IPS DF 4.7 (cell line): ENCODE measurements at regions not wholly inside any gene's neighbourhood (a gene's known extent, or its start where the extent isn't known, plus 50 kb on each side); places are given as distances from the start of the nearest gene placed in this dataset.
"Not testable (repeated sequence)": the region's sequence is repeated elsewhere in the genome, so short reads cannot be mapped to it uniquely, and the experiment has no call there.

Experiments used
- DNase-seq: peaks from one replicate; pipeline ENCODE4 v3.0.0-alpha.2; 2013; ENCODE audit warnings: low spot score; ENCODE audit errors: extremely low read depth

DNA sequence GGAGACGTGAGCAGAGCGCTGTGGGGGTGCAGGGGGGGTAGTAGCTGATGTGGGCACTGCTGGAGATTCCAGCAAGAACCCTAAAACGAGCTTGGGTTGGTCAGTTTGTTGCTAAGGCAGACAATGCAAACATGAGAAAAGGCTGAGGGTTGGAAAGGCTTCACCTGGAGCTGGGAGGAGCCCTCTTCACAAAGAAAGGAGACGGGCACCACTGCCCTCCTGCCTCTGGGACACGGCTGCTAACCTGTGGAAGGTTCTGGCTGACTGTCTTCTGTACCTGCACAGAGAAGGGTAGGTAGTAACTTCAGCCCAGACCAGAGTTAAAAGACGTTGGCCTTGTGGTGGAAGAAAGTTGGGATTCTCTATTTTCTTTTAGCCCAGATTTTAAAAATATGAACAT is 108.7 kb downstream of the SUCLA2 start:
- DNase-seq = no peak

GRCh38 chr13:47890146-47890814 is 110.8 kb downstream of the SUCLA2 start:
- no peak for DNase-seq

DNA sequence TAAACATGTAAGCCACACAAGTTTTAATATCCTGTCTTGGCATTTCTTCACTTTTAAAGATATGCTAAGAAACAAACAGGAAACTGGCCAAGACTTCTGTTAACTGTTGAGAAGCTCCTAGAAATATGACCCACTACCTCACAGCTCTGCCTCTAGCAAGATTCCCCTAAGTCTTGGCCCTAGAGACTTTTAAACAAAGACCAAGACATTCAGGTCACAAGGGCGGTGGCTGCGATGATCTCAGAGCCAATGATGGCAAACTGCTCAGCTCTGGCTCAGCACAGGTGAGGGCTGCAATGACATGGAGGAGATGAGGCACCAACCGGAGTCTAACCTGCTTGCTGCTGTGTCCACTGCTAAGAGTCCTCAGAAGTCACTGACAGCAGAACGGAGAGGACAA is 114.8 kb downstream of the SUCLA2 start:
- no peak for DNase-seq

DNA sequence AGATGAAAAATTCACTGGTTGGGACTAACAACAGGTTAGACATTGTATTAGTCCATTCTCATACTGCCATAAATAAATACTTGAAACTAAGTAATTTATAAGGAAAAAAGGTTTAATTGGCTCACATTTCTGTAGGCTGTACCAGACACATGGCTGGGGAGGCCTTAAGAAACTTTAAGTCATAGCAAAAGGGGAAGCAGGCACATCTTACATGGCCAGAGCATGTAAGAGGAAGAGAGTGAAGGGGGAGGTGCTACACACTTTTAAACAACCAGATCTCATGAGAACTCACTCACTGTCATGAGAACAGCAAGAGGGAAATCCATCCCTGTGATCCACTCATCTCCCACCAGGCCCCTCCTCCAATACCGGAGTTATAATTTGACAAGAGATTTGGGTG is 125.9 kb downstream of the SUCLA2 start:
- no peak for DNase-seq

- not testable (repeated sequence) for DNase-seq
Measured at GRCh38 chr13:47873987-47874386, 127.1 kb downstream of the SUCLA2 start.

- DNase-seq = not testable (repeated sequence)
Measured at GRCh38 chr13:47873319-47873718, 127.8 kb downstream of the SUCLA2 start.

DNA sequence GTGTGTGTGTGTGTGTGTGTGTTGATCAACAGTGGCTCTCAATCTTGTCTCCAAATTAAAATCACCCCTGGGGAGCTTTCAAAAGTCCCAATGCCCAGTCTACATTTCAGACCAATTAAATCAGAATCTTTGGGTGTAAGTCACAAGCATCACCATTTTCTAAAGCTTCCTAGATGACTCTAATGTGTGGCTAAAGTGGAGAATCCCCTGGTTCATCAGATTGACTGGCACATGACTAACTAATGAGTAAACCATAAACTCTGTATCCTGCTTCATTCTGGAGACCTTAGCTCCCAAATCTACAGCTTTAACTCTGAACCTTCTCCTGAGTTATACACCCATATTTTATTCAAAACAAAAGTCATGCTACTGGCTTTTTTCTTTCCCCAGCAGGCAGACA is 131.3 kb downstream of the SUCLA2 start:
- no peak for DNase-seq

DNA sequence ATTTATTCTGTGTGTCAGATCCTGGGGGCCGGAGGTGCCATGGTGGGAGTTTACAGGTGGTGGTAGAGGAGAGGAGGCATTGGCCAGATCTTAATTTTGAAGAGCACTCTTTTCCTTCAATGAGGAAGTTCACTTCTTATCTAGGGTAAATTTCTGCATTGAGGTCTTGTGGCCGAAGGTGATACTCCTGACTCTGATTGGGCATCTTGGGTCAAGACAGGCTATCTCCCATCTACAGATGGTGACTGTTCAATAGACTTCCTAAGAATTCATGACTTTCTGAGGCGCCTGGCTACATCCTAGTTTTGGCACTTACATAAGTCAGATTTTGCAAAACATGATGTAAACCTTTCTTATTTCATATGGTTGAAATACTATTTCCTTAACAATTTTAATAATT is 135.2 kb downstream of the SUCLA2 start:
- no peak for DNase-seq

- no peak for DNase-seq
Measured at GRCh38 chr13:47862841-47863240, 138.2 kb downstream of the SUCLA2 start.

GRCh38 chr13:47859165-47859564 is 141.9 kb downstream of the SUCLA2 start:
- DNase-seq = no peak

- DNase-seq = no peak
Measured at GRCh38 chr13:47858042-47859025, 142.7 kb downstream of the SUCLA2 start.

GRCh38 chr13:47853236-47853635 is 147.8 kb downstream of the SUCLA2 start:
- no peak for DNase-seq

DNA sequence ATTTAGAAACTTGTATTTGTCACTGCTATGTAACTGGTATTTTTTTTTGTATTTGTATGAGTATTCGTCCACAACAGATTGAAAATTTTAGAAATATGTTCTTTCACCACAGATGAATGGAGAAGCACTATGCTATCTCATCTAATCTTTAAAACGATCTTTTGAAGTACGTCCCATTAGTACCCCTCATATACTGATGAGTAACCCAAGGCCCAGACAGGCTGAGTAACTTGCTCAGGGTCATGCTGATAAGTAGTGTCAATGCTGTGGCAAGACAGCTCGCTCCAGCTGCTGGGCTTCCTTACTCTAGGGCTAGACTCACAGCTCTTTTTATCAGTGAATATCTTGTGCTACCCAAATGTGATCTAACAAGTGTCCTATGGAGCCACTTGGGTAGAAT is 154.2 kb downstream of the SUCLA2 start:
- no peak for DNase-seq

DNA sequence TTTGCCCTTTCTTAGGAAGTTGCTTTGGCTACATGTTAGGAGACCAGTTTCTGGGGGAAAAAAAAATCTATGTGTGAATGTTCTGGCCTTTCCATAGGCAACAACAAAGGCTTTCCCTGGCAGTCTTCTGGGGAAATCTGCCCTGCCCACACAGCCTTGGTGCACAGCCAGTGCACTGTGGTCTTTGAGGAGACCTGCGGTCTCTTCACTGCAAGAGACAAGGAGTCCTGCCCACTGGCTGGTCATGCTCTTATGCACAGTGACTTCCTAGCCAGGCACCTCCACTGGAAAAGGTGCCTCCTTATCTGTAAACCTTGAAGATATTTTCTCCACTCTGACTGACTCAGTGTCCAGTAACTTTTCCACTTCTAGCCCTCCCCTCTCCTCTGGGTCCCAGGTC is 155.1 kb downstream of the SUCLA2 start:
- no peak for DNase-seq

DNA sequence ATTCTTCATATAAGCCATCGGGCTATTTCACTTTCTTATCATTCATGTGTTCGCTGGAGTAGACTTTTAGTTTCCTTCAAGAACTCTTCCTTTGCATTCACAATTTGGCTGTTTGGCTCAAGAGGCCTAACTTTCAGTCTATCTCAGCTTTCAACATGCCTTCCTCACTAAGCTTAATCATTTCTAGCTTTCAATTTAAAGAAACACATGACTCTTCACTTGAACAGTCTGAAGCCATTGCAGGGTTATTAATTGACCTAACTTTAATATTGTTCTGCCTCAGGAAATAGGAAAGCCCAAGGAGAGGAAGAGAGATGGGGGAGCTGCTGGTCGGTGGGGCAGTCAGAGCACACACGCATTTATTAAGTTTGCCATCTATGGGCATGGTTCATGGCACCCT is 158.1 kb downstream of the SUCLA2 start:
- DNase-seq = no peak

DNA sequence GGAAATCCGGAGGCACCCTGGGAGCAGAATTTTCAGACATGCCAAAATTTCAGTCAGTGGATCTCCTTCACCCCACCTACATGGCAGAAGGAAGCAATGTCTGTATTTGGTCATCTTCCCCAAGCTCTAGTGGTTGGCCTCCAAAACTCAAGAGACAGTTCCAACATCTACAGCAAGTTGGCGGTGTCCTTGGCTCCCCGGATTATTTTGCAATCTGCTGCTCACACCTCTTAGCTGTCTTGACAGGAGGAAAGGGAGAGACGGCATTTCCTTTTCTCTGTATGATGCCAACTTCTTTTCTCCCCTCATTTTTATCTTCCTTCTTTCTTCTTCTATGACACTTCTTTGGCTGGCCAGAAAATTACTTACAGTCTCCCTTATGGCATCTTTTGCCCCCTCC is 159.9 kb downstream of the SUCLA2 start:
- DNase-seq = no peak

DNA sequence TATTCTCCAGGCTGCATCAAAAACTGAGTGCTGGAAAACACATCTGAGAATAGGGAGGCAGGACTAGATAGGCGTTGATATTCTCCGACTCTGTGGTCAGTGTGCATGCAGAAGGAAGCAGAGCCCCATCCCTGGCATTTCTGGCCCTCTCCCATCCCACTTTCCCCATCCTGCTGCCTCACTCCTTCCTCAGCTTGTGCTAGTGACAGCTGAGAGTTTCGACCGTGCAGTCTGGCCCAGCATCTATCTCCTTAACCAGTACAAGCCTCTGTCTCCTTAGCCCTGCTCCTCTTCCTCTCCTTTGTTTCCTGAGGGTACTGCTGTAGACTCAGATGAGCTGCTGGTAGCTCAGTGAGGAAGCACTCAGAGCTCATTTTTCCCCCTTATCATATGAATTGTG is 163.2 kb downstream of the SUCLA2 start:
- no peak for DNase-seq

DNA sequence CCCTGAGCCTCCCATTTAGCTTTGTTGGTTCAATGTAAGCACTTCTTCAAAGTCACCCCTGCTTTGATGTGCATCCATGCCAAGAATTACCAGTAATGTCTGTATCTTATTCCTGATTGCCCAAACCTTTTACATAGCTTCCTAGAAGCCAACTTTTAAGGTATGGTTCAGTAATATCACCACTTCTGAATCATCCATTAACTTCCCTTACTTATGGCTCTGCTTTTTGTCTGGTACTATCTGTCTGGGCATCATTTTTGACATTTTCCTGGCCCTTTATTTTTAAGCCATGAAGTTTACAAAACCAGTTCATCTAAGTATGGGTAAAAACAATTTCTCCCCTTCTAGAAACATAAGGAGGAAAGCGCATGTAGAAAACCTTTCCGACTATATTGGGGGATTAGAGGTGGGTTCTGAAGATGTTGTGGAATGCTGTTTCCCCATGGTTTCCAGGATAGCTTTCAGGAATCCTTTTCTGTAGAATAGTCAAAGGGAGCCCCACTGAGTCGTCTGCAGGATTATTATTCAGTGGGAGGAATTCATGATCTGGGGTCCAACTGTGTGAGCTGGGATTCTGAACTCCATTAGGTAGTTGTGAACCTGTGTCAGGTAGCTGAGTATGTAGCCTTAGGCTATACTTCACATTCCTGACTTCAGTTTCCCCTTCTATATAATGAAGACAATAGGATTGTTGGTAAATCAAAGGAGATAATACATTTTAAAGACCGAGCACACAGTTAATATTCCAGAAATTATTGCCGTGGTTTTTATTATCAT is 163.8 kb downstream of the SUCLA2 start:
- no peak for DNase-seq

GRCh38 chr13:47835470-47836228 is 165.4 kb downstream of the SUCLA2 start:
- no peak for DNase-seq

DNA sequence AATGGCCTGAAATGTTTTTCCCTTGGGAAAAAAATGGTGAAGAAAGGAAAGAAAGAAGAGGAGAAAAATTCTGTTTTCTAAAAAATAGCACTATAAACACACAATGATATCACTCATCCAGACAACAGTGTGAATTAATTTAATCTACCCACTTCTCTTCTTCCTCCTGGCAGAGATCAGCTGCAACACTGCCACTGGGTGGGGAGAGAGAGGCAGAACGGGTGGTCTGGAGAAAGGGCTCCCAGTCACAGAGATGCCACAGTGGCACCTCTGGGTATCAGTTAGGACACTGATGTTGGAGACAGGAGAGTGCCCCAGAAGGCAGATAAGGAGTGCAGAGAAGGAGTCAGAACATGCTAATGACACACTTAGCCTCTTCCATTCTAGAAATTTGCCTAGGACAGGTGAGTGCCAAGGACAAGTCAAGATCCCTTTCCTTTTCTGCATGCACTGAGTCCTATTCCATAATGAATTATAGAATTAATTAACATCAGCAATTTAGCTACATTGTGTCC is 168.6 kb downstream of the SUCLA2 start:
- no peak for DNase-seq

DNA sequence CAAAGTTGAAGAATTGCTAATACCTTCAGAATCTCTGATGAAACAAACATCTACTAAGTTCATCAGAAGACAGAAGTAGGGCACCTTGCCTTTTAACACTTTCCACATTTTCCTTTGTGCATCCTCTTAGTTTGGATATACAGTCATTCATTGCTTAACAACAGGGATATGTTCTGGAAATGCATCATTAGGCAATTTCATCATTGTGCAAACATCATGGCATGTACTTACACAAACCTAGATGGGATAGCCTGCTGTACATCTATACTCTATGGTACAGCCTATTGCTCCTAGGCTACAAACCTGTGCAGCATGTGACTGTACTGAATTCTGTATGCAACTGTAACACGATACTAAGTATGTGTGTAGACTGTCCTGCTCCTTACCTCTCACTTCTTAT is 169.8 kb downstream of the SUCLA2 start:
- no peak for DNase-seq
